ENCODE measurements at regions not wholly inside any gene's neighbourhood (a gene's known extent, or its start where the extent isn't known, plus 50 kb on each side); places are given as distances from the start of the nearest gene placed in this dataset.
"Not testable (repeated sequence)": the region's sequence is repeated elsewhere in the genome, so short reads cannot be mapped to it uniquely, and the experiment has no call there.

DNA sequence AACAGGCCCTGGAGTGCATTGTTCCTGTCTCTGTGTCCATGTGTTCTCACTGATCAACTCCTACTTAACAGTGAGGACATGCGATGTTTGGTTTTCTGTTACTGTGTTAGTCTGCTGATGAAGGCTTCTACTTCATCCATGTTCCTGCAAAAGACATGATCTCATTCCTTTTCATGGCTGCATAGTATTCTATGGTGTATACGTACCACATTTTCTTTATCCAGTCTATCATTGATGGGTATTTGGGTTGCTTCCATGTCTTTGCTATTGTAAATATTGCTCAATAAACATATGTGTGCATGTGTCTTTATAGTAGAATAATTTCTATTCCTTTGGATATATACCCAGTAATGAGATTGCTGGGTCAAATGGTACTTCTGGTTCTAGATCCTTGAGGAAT is 537.7 kb upstream of the FSHR start:
- not testable (repeated sequence) for H3K27ac ChIP-seq; DNase-seq (ENCODE audit: low read depth, low spot score)

DNA sequence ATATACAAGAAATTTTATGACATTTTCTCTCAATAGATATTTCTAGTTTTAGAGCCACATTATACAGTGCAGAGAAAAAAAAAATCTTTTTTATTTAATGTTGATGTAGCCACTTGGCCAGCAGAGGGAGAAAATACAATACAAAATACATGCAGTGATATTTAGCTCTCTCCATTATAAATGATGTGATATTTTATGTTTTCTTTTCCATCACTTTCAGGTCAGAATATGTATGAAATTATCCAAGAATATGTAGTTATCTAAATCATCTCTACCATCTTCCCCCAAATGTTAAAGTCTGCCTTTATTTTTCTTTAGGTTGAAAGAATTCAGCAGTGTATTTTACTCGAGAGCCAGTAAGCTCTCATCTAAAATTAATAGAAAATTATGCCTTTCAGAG is 533.6 kb upstream of the FSHR start:
- DNase-seq (ENCODE audit: low read depth, low spot score), result no peak
- H3K27ac ChIP-seq, result no peak overlapping the region

DNA sequence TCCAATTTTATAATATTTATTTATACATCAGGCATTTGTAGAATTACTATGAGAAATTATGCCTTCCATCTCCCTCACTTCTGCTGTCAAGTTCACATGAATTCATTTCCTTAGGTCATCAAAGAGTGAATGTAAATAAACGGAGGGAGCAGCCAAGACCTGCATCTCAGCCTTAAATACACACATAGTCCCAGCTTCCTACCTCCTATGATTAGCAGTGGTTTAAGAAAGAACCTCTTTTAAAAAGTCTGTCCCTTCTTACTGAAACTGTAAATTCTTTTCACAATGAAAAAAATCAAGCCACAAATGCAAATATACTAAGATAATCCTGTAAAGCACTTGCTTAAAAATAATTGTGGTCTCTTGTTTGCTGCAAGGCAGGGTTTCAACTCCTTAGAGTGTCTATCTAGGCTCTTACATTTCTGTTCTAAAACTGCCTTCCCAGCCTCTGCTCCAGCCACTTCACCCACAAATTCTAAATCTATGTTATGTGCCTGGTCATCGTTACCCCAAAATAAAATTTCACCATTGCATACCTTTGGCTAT is 532.7 kb upstream of the FSHR start:
- no peak for DNase-seq (ENCODE audit: low read depth, low spot score)
- no peak overlapping the region for H3K27ac ChIP-seq

DNA sequence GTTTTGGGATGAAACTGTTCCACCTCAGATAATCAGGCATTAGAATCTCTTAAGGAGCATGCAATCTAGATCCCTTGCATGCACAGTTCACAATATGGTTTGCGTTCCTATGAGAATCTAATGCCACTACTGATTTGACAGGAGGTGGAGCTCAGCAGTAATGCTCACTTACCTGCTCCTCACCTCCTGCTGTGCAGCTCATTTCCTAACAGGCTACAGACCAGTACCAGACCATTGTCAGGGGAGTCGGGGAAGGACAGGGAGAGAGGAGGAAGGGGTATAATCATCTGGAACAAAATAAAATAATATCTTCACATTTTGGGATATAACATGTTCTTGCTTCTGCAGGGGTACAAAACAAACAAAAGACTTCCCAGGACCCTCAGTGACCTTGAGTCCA is 532.0 kb upstream of the FSHR start:
- no peak for DNase-seq (ENCODE audit: low read depth, low spot score)
- H3K27ac ChIP-seq, result no peak overlapping the region

DNA sequence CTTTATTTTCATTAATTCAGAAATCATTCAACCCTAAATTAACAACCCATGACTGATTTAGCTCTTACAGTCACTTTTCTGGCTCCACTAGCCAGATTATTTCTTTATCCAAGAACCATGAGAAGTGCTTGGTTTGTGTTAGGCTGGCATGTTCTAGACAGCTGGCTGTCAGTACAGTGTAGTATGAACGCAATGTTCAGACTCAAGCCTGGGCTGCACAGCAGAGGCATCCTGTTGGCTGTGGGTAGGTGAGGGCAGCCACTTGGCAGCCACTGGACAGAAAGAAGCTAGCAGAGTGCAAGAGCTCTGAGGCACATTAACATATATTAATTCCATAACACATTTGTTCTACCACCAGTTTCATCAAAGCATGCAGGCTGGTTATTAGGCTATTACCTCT is 522.9 kb upstream of the FSHR start:
- H3K27ac ChIP-seq, result no peak overlapping the region
- no peak for DNase-seq (ENCODE audit: low read depth, low spot score)

DNA sequence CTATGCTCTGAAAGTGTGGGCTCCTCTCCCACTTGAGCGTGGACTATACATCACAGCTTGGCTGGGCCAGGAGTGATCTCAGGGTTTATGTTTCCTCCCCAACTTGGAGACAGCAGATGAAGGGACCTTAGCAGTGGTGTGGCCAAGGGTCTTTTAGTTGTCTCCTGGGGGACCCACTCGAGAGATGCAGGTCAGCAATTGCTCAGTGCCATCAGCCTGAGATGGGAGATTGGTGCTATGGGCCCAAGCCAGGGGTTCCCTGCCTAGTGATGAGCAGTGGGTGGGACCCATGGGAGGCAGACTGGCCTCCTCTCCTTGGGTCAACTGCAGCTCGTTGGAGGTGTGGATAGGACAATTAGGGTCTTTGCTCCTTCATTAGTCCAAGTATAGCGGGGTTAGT is 510.5 kb upstream of the FSHR start:
- DNase-seq (ENCODE audit: low read depth, low spot score), result no peak
- H3K27ac ChIP-seq, result no peak overlapping the region

DNA sequence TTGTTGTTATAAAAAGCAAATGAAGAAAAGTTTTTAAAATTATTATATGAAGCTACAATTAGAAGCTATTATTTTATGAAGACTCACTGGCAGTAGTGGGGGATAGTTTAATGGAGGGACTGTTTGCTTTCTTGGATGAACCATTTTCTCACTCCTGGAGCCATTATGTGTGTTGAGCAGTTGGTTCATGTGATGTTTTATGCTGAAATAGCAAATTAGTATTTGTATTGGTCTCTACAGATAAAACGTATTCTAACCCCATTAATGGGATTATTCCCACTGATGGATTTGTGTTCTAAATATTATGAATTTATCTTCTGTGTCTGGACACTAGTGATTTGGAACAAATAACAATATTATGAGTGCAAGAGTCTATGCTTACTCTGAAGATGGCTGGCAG is 507.5 kb upstream of the FSHR start:
- H3K27ac ChIP-seq, result no peak overlapping the region
- no peak for DNase-seq (ENCODE audit: low read depth, low spot score)

DNA sequence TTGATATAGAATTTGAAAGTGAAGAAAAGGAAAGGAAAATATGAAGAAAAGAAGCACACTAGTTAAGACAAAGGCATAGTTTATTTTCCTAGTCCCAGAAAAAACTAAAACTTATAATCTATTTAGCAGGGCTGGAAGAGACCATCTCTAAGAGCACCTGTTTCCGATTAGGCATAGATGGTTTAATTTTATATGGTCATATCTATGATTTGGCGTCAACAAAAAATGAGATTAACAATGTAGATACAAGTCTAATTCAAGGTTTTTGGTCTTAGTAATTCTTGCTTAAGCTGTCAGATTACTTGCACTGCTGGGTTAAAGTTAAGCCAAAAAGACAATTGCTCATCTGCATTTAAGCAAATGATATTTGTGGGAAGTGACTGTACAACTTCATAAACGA is 502.5 kb upstream of the FSHR start:
- no peak for DNase-seq (ENCODE audit: low read depth, low spot score)
- H3K27ac ChIP-seq, result no peak overlapping the region

DNA sequence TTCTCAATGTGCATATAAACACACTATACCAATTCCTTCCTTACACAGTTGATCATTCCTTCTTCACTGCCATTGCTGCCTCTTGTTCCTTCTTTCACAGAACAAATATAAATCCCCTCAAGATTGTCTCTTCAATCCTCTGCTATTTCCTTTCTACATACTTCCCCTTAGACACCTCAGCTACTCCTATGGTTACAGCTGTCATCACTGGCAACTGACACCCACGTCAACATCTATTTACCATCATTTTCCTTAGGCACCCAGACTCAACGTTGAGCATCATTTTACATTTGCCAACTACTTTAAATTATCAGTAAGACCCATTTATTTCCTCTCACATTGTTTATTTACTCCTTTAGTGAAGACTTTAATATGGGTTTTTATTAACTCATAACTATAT is 488.8 kb upstream of the FSHR start:
- DNase-seq (ENCODE audit: low read depth, low spot score), result no peak
- no peak overlapping the region for H3K27ac ChIP-seq

DNA sequence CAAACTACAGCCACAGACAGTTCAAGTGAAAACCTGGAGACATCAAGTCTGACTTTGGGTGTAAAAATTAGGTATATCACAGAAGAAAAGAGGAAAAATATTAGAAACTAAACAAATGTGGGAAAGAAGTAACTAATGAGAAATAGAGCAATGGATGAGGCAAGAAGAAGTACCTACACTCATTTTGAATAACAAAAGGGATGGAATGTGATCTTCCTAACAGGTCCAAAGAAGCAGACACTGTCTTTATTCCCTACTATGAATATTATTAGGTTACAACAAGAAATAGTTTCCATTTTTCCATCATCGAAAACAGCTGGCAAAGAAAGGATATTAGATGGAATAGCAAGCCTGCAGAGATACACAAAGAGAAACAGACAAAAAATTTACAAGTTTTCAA is 486.3 kb upstream of the FSHR start:
- DNase-seq (ENCODE audit: low read depth, low spot score), result no peak

DNA sequence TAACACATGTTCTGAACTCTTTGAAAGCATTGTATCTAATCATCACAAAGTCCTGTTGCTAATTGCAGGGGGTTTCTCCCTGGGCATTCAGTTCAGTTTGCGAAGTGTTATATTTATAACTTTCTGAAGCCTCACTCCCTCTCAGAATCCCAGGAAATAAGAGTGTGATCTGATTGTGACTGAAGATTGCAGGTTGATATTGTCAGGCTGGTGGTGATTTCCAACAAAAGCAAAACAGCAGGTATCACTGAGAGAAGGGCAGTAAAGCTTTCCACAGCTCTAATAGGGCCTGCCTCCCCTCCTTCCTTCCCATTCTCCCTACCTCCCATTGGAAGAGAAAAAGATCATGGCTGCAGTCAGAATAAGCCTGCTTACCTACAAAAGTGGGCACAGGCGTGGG is 466.7 kb upstream of the FSHR start:
- DNase-seq (ENCODE audit: low read depth, low spot score), result no peak

More for the DNA sequence above, 486.3 kb upstream of the FSHR start:
- H3K27ac ChIP-seq, result no peak overlapping the region

DNA sequence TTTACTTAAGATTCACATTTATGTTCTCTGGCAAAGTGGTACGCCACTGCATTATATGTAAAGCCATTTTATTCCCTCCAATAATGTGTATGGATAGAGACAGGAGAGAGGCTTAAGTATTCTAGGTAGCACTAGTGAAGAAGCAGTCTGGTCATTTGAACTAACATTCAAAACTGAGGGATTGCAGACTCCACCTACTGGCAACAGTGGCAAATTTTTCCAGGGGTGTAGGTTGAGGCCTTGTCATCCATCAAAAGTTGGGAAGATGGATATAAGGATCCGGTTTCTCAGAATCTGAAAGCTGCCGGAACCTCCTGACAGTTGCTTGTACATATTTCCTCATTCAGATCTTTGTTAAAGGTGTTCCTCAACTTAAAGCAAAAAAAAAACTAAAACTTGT is 465.5 kb upstream of the FSHR start:
- no peak overlapping the region for H3K27ac ChIP-seq
- no peak for DNase-seq (ENCODE audit: low read depth, low spot score)

More for the DNA sequence above, 466.7 kb upstream of the FSHR start:
- H3K27ac ChIP-seq, result no peak overlapping the region

DNA sequence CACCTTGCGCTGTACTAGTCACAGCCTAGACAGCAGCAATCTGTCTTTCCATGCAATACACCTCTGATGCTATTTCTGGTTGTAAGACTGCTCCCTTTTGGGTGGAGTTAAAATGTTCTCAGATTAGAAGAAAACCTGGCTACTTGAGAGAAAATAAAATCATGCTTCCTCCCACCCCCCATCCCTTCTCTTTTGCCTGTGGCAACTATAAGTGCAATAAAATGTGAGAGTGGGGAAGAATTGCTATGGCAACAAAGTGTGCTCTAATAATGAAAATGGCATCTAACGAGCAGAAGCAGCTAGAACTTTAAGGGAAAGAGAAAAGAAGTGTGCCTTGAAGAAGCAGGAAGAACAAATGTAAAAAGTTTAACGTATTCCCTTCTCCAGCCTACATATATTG is 464.2 kb upstream of the FSHR start:
- H3K27ac ChIP-seq, result no peak overlapping the region
- no peak for DNase-seq (ENCODE audit: low read depth, low spot score)

DNA sequence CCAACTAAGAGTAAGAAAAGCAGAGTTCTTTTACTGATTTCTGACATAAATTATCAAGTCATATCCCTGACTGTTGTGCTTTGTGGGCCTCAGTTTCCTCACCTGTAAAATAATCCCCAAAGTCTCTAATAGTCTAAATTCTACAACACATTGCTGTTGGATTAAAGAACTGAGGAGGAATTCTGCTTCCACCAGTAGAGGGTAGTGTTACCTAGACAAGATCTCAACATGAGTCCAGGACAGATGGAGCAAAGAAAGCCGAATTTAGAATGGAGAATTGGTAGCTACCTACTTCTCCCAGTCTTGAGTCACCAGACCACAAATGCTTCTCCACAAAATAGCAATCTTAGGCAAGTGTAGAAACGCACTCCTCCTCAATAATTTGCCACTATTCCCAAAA is 462.5 kb upstream of the FSHR start:
- H3K27ac ChIP-seq, result no peak overlapping the region
- DNase-seq (ENCODE audit: low read depth, low spot score), result no peak

DNA sequence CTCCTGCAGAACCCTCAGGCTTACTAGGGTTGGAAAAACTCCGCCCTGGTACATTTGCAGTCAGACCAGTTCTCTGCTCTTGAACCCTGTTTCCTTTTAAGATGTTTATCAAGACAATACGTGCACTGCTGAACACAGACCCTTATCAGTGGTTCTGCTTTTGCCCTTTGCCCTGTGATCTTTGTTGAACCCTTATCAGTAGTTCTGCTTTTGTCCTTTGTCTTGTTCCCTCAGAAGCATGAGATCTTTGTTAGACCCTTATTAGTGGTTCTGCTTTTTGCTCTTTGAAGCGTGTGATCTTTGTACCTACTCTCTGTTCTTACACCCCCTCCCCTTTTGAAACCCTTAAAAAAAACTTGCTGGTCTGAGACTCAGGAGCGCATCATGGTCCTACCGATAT is 457.5 kb upstream of the FSHR start:
- H3K27ac ChIP-seq; DNase-seq (ENCODE audit: low read depth, low spot score): not testable (repeated sequence)

DNA sequence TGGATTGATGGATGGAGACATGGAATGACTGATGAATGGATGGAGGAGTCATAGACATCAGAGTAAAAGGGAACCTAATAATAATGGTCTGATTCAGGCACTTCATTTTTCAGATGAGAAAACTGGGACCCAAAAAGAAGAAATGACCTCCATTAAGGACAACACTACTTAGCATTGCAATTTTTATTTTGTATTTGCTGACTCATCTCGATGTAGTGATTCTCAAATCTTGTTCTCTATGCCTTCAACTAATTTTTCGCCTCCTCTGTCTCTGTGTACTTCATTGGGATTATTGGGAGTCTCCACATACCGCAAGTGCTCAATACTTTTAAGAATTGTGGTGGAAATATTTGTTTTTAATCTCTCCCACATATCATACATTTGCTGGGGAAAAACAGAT is 446.2 kb upstream of the FSHR start:
- H3K27ac ChIP-seq, result no peak overlapping the region
- DNase-seq (ENCODE audit: low read depth, low spot score), result no peak

DNA sequence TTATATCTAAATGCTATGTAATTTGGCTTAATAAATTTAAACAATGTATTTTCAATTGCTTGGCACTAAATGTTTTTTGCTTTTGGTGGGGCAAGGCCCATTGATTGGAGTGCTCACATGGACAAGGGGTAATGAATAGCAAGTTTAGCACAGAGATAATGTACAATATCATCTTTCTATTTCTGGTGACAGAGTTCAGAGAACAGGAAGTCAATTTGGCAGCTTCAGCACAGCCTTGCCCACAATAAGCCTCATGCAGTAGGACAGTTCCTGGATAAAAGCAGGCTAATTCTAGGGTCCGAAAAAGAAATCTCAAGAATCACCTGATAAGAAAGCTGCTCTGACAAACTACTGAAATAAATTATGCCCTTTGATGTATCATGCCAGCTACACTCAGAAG is 443.9 kb upstream of the FSHR start:
- H3K27ac ChIP-seq, result no peak overlapping the region
- DNase-seq (ENCODE audit: low read depth, low spot score), result no peak

DNA sequence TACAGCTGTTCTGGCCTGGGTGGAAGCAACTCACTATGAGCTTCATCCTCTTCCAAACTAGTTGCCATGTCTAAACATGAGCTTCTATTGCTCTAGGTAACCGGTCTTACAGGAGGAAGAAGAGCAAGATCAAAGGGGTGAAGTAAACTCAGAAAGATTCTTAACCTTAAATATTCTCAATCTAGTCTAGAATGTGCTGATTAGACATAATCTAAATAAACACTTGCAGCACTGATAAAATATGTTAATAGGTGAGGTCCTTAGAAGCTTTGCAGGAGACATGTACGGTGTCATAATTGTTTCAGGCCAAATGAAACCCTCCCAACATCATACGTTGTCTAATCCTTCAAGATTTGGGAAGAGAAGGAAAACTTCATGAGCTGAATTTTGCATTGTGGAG is 431.6 kb upstream of the FSHR start:
- no peak for DNase-seq (ENCODE audit: low read depth, low spot score)
- H3K27ac ChIP-seq, result no peak overlapping the region

DNA sequence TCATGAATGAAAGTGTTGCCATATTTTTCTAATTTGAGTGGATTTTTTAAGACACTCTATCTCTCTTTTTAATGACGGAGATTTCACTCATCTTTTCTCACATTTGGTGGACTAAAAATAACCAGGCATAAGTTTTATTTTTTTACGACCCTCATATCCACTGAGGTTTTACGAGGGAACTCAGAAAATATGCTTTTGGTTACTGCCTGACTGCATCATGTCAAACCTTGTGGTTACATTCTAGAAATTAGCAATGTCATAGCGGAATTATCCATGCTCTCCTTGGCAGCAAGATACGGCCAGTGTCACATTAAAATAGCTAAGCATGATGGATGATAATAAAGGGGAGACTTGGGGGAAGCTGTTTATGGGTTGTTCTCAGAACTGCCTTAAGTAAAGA is 428.6 kb upstream of the FSHR start:
- no peak overlapping the region for H3K27ac ChIP-seq
- DNase-seq (ENCODE audit: low read depth, low spot score), result no peak

DNA sequence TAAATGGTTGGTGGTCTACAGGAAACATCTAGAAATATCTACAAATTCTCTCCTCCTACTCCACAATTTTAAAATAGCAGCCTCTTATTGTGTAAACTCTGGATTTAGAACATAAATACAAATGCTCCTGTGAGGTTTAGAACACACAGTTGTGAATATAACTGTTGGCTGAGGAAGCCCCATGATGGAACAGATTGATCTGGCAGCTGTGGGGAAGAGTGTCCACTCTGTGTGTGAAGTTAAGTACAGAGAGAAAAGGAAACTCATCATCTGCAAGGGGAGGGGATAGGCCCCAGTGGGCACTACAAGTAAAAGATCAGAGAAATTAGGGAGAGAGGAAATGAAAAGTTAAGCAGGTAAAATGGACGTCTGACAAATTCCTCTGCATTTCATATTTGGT is 422.7 kb upstream of the FSHR start:
- no peak for DNase-seq (ENCODE audit: low read depth, low spot score)
- no peak overlapping the region for H3K27ac ChIP-seq

DNA sequence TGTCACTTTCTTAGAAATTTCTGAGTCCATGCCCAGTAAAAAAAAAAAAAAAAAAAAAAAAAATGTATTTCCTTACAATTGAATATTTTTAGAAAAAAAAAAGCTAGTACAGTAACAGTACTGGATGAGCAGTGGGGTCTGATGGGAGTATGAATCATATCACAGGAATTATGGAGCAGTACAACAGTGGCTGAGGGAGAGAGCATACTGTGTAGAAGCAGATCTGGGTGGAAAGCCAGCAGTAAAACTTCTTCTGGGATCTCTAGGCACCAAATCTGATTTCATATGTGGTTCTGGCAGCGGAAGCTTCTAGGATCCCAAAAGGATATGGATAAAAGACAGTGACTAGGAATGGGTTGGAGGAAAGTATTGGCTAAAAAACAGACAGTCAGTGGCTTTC is 414.9 kb upstream of the FSHR start:
- H3K27ac ChIP-seq, result no peak overlapping the region
- no peak for DNase-seq (ENCODE audit: low read depth, low spot score)

DNA sequence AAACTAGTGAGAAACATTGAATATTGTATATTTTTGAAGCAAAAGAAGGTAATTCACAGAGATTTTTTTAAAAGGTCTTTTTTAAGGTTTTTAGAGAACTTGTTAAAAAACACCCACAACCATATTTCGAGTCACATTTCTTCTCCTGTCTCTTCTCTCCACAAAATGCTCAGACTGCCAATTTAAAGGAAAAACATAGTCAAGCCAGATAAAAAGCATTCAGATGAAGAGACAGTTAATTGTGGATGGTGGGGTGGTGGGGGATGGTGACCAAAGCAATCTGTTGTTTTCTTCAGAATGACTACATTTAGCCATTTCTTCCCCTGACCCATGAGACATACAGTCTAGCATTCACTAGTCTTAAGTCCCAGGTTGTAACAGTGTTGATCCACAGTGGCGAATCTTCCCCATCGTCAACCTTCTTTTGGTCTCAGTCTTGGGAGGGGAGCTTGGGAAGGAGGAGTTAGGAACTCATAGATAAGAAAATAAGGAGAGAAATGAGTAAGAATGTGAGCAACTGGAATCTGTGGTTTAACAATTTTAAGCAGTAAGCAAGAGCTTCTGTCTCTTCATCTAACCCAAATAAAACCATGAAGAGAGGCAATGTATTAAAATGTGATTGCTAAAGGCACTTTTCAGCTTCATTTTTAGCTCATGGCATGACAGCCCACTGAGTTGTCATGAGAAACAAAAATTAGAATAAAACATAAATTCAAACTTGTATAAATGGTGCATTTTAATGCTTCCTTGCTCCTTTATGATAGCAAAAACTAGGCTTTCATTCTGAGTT is 413.7 kb upstream of the FSHR start:
- no peak for DNase-seq (ENCODE audit: low read depth, low spot score)
- H3K27ac ChIP-seq, result no peak overlapping the region

All from epithelial cell of prostate (primary cell).